ENCODE measurements at regions not wholly inside any gene's neighbourhood (a gene's known extent, or its start where the extent isn't known, plus 50 kb on each side); places are given as distances from the start of the nearest gene placed in this dataset.

DNA sequence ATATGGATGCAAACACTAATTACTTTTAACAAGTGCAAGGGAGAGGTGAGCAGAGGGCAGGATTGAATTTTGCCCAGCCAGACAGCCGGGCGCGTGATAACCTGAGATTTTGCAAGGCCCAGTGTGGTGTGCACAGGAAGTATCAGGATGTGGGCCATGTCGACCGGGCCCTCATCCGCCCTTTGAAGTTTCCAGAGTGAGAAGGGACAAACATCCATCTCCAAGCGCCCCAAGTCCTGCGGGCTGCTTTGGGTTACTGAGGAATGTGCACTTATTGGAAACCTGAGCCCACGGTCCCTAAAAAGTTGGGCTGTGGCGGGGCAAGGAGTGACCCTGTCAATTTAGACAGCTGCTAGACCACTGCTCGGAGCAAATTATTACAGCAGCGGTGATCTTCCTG is 272.2 kb upstream of the IRX2 start:
- DNase-seq (ENCODE audit: low read depth in 2 of 2), result no peak

DNA sequence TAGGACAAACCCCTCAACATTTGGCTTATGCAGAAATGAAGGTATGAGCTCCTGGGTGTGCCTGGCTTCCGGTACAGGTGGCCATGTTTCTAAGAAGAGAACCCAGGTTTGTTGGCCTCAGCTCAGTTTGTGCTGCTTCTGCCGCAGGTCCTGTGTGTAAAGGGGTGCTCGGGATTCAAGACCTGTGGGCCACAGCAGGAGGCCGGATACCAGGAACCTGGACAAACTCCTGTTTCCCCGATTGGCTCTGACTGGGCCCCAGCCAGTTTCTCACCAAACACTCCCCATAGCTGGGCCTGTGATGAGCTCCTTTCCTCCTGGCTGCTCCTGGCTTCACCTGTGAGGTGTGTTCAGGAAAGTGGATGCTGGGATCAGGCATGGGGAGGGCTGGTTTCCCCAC is 271.2 kb upstream of the IRX2 start:
- DNase-seq (ENCODE audit: low read depth in 2 of 2), result no peak

DNA sequence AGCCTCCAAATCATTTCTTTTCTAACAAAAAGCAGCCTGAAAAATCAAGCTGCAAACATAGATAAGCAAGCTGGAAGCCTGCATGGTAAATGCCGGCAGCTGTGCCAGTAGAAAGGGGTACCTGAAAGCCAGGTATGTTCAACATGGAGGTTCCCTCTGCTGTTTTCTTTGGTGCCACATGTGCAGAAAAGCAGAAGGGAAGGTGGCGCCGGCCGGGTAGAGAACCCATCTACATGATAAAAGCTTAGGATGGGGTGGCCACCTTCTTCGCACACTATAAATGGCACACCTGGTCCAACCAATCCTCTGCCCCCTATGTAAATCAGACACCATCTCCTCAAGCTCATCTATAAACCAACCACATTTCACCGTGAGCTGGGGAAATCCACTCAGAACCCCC is 268.9 kb upstream of the IRX2 start:
- no peak for DNase-seq (ENCODE audit: low read depth in 2 of 2)

DNA sequence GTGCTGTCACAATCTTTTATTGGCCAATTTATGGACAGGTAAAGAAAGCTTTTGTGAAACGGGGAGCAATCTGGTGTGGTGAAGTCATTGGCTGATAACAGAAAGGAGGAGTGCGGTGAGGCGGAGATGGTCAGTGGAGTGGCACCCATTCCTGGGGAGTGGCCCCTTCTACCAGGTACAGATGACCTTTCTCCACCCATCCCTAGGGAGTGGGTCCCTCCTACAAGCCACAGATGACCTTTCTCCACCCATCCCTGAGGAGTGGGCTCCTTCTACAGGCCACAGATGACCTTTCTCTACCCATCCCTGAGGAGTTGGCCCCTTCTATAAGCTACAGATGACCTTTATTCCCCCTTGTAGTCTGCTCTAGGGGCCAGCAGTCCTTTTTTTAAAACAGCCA is 267.6 kb upstream of the IRX2 start:
- DNase-seq (ENCODE audit: low read depth in 2 of 2), result no peak

DNA sequence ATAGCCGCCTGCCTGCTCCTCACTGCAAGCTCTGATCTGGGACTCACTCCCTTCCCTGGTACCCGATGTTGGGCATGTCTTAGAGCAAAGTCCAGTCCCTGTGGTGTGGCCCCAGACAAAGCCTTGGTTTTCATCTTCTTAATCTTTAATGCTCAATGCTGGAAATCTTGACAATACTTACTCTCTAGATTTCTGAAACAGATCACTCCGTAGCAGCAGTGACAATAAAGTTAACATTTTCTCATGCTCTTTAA is 260.2 kb upstream of the IRX2 start:
- no peak for DNase-seq (ENCODE audit: low read depth in 2 of 2)

DNA sequence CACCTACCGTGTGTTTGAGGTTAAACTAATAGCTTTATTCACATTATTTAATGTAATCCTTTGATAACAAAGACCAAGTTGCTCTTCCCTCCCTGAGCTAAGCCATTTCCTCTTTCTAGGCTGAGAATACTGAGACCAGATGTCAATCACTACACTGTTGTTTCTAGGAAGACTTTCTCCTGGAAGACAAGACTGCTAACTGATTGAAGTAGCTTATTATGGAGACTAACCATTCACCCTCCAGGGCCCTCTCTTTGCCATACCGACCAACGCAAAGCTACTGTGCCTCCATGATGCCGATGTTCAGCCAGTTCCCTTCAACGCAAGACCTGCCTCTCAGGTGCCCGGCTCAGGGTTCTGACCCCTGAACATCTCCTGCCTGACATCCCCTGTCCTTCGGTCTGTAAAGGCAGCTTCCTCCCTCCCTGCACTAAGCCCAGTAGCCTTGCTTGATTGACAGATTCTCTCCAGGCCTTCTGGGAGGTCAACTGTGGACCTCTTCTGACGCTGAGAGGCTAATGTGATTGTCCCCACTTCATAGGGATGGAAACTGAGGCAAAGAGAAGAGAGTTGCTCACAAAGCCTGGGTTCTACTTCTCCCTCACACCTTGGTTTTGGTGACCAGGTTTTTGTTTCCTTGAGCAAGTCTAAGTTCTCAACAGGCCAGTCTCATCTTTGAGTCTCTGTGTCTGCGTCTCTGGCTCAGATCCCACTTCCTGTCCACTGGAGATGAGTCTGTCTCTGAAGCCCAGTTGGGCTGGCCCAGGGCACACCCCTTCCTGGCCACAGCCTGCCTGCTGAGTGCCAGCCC is 259.7 kb upstream of the IRX2 start:
- no peak for DNase-seq (ENCODE audit: low read depth in 2 of 2)

DNA sequence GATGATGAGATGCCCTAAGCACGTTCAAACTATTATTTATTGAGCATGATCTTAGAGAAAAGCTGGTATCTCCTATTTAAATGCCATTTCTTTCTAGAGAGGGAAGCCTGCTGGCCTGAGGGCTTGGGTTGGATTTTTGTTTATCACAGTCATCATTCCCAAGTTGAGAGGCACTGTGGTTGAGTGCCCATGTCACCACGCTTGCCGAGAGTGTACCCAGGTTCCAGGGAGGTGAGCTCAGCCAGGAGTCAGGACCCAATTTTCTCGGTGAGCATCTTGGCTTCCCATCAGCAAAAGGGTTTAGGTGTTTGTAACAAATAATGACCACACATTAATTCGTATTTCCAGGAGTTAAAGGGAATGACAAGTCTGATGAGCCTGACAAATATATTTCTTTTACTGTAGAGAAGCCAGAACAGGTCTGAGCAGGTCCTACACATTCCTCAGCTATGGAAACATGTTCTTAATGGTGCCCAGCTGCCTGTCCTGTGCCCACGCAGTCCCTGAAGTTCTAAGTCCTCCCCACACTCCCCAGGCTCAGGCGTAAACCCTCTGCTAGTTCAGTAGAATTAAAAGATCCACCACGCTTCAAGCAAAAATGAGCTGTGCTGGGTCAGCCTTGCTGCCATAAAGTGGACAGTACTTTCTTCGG is 258.9 kb upstream of the IRX2 start:
- no peak for DNase-seq (ENCODE audit: low read depth in 2 of 2)

DNA sequence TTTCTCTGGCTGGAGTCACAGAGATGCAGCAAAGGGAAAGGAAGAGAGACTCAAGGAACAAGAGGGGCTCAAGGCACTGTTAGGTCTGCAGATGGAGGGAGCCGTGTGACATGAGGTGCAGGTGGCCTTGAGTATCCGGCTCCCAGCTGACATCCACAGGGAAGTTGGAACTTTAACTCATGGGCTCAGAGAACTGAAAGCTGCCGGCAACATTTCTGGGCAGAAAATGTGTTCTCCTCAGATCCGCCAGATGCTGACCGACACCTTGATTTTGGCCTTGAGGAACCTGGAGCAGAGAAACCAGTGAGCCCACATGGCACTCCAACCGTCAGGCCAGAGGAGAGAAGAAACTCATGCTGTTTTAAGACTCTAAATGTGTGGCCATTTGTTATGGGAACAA is 258.1 kb upstream of the IRX2 start:
- DNase-seq (ENCODE audit: low read depth in 2 of 2), result no peak

DNA sequence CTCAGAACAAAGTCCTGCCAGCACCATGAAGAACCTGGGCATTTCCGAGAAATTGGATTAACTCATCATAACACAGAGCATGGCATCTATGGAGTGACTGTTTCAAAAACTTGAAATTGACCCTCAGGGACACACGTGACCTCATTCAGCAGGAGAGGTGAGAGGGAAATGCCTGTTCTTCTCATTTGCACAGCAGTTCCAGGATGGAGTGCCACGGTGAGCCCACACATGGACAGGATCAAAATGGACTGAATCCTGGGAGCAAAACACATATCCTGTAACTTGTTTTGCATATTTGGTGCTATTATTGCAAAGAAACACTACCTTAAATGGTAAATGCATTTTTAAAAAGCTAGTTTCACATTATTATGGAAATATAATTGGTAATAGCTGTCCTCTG is 256.1 kb upstream of the IRX2 start:
- DNase-seq (ENCODE audit: low read depth in 2 of 2), result no peak

DNA sequence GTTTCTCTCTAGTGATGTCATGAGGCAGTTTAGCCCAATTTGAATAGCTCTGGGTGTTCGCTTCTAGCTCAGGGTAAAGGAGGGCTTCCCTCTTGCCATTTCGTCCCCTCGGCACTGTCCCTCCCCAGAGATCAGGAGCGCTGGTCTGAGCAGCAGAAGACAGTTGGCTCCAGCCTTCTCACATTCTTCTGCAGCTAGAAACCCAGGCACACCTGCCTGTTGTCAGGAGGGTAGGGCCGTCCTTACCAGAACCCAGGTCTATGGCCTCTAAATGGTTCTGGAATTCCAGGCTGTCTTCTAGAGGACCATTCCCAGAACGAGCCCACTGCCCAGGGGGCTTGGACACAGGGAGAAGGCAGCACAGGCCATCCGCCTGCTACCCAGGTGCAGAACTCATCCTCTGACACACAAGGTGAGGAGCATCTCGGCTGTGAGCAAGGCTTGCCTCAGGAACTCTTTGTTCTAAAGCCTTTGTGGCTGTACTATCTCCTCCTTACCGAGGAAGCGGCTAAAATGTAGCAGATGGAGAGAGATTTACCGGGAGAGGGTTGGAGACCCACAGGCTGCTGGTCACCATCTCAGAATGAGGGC is 255.6 kb upstream of the IRX2 start:
- no peak for DNase-seq (ENCODE audit: low read depth in 2 of 2)

DNA sequence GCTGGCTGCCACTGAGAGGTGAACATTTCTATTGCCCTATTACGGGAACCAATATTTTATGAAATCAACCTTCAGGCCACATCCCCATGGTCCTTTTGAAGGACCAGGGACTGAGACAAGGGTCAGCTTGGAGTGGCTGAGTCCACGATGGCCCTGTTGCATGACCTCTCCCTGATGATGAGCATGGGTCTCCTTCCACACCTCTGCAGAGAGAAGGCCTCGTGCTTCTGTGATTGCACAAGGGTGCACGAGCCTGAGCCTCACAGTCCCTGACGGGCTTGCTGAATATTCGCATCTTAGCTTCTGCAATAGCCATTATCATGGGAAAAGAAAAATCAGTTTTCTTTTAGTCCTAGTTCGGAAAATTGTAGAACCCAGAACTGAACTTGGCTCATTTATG is 255.0 kb upstream of the IRX2 start:
- no peak for DNase-seq (ENCODE audit: low read depth in 2 of 2)

DNA sequence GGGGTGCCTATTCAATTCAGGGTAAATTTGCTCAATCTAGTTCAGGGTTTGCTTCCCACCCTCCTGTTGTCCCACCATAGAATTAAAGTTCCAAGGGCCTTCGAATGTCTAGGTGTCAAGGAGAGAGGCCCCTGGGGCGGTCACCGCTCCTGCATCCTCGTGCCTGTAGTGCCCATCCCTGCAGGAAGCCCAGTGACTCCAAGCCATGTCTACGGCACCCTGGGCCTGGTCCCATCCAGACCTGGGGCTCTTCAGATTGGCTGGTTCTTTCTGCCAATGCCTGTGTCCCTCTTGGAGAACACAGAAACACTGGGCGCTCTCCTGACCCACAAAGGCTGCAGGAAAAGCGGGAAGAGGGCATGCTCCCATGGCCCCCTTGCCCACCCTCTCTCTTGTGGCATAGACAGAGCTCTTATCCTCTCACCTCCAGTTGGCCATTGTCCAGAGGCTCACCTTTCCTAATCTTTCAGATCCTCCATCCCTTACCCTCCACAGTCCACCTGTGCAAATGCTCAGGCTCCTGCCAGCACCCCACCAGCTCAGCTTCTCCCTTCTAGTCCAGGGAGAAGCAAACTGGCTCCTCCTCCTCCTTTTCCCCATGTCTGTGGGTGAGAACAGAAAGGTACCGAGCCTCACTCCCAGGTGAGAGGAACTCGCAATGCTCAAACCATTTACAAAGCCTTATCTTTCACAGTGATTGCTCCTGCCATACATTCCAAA is 253.0 kb upstream of the IRX2 start:
- no peak for DNase-seq (ENCODE audit: low read depth in 2 of 2)

DNA sequence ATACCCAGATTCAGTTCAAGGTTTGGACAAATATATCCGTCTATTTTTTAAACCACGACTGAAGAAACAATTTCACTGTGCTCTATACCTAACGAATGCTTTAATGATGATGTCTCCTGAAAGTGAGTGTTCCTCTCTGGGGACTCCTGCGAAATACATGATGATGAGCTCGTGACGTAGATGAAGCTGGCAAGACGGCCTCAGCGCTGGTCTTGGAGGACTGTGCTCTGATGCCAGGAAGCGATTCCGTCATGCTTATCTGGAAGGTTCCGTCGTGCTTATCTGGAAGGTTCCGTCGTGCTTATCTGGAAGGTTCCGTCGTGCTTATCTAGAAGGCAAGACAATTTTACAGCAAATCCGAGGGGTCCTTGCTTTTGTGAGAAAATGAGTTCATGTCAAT is 250.8 kb upstream of the IRX2 start:
- DNase-seq (ENCODE audit: low read depth in 2 of 2), result no peak

DNA sequence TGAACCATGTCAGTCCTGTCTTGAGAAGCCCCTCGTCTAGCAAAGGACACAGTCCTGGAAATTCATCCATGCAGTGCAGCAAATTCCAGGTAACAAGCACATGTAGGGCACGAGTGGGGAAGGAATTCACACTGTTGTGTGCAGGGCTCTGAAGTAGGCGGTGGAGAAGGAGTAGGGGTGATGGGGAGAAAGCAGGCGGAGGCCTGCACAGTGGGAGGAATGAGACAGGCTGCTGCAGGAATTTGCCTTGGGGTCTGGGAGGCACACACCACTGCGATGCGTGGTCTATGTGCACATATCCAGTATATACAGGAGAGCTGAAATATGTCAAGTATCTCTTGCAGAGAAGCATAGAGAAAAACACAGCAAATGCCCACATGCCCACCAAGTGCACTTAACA is 249.2 kb upstream of the IRX2 start:
- DNase-seq (ENCODE audit: low read depth in 2 of 2), result no peak

DNA sequence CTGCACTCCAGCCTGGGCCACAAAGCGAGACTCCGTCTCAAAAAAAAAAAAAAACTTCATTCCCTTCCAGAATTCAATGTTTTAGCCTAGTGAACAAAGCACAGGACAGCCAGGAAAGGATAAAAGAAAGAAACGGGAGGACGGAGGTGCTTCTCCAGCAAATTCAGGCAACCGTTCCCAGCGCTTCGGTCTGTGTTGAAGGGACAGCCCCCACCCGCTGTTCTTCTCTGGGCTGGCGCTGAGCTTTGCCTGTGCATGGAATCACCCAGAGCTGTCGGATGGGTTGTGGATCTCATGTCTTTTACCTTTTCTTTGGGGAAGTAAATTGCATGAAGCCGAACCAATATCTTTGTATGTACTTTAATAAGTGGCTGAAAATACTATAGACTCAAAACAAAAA is 248.4 kb upstream of the IRX2 start:
- no peak for DNase-seq (ENCODE audit: low read depth in 2 of 2)

DNA sequence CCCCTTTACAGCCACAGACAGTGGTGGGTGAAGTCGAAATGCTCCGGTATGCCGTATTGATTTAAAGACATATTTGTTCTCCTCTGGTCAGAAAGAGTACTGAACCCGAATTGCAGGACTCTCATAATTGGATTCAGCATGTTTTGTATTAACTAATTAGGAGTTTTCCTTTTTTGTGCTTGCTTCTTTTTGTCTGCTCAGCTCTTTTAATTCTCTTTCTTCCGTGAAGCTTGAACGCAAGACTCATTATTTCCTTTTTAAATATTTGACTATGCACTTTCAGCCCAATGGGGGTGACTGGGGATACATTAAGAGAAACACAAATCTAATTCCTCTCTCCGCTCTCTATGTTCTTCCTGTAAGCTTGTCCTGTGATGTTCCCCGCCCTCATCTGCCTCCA is 246.6 kb upstream of the IRX2 start:
- no peak for DNase-seq (ENCODE audit: low read depth in 2 of 2)

DNA sequence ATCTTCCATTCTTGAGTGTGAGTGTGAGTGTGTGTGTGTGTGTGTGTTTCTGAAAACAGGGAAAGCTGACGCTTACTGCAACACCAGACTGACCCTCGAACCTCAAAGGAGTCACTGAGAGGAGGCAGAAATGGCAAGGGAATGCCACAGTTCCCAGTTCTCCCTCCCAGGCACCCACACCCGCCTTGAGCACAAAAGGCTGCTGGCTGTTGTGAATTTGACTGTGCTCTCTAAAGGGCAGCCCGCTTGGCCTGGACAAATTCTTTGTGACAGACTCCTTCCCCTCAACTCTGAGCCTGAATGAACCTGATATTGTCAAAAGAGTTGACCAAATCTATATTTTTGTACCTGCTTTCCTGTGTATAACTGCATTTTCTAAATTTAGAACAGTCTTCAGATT is 245.7 kb upstream of the IRX2 start:
- DNase-seq (ENCODE audit: low read depth in 2 of 2), result no peak

DNA sequence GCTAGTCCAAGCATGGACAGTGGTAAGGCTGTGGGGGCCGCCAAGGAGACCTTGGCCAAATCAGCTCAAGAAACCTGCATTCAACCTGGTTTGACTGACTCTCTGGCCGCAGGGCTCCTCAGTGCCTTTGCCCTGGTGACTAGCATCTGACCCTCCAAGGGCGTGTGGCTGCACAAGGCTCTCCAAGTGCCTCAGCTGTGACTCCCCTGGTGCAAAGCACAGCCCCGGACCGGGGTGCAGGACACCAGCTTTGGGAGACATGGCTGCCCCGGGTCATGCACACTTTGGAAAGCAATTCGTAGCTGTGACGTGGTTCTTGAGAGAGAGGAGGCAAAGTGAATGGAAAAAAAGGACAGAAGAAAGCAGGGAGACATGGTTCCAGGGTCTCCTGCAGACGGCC is 245.2 kb upstream of the IRX2 start:
- DNase-seq (ENCODE audit: low read depth in 2 of 2), result no peak

DNA sequence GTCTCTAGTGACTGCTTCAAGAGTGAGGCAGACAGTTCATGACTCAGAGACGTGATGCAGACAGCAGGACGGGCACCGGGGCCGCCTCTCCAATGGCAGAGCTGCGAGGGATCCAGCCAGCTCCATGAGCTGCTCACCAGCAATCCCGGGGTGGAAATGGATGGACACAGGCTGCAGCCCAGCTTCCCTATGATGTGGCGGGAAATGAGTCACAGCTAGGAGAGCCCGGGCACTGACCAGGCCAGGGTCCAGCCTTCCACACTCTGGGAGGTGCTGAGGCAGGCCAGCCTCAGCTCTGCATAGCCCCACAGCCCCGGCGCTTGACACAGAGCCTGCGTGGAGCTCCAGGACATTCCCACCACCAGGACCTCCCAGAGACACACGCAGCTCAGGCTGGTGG is 244.8 kb upstream of the IRX2 start:
- no peak for DNase-seq (ENCODE audit: low read depth in 2 of 2)

DNA sequence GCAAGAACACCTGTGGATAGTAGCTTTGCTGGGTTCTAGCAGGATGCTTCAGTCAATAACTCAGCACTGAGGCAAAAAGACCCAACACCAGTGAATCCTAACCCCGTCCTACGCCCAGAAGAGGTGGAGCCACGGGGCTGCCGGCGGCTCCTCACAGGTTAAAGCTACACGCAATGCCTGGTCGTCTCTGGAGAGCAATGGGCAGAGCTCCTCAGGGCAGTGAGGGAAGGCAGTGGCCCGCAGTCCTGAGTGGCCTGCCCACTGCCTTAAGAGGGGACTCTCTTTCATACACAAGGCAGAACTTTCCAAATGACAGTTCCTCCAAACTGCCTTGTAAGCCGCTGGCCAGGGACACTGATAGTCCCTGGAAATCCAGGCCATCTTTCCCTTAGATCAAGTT is 244.2 kb upstream of the IRX2 start:
- no peak for DNase-seq (ENCODE audit: low read depth in 2 of 2)

DNA sequence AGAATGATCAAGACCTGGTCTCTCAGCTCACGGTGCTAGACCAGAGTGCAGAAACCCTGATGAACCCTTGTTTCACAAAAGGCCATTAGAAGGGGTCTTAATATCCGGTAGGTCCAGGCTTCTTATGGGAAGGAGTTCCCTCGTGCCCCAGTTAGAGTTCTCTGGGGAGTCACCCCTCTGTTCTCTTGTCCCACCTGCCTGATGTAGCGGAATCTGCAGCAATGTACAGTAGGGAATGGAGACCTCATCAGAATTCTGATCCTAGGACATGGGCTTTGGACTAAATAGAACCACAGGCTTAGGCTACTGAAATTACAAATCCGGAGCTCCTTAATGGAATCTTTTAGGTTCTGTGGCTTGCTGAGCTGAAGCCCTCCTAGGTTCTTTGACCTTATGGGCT is 243.6 kb upstream of the IRX2 start:
- no peak for DNase-seq (ENCODE audit: low read depth in 2 of 2)

DNA sequence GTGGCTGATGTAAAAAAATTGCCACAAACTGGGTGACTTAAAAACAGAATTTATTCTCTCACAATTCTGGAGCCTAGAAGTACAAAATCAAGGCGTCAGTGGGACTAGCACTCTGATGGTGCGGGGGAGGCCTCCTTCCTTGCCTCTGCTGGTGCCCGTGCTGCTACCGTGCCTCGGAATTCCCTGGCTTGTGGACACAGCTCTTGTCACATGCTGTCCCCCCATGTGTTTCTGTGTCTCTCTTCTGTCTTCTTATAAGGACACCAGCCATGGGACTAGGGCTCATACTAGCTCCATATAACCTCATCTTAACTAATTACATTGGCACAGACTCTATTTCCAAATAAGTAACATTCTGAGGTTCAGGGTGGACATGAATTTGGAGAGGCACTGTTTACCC is 242.3 kb upstream of the IRX2 start:
- no peak for DNase-seq (ENCODE audit: low read depth in 2 of 2)

DNA sequence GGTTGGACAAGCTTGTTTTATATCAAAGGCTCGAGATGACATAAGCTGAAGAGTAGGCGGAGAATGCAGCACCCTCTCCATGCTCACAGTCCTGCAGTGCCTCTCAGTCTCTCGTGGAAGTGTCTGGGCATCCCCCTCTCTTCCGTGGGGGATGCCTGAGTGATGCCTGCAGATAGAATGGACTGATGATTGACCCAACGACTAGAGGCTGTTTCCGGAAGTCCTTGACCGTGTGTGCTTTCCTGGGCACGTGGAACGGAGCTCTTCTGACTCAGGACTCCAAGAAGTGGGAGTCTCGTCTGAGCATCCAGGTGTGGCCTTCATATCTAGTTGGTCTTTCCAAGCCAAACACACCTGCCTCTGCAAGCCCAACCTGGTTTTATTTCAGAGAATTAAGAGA is 241.8 kb upstream of the IRX2 start:
- no peak for DNase-seq (ENCODE audit: low read depth in 2 of 2)
